ENCODE measurements at regions not wholly inside any gene's neighbourhood (a gene's known extent, or its start where the extent isn't known, plus 50 kb on each side); places are given as distances from the start of the nearest gene placed in this dataset.
"Not testable (repeated sequence)": the region's sequence is repeated elsewhere in the genome, so short reads cannot be mapped to it uniquely, and the experiment has no call there.

DNA sequence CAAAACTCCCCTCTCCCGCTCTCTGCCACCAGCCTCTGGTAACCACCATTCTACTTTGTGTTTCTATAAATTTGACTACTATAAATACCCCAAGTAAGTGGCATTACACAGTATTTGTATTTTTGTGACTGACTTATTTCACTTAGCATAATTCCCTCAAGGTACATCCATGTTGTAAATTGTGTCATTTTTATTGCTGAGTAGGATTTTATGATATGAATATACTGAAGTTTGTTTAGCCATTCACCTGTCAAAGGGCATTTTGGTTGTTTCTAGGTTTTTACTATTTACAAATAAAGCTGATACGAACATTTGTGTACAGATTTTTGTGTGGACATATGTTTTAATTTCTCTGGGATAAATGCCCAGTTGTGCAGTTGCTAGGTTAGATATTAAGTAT, 174.0 kb upstream of the MMADHC start:
- Histone ChIP-seq H3K4me3 (ENCODE audit: low read depth, low read length, poor library complexity, severe bottlenecking) (no peak overlapping the region), H3K4me1 (ENCODE audit: insufficient read depth, low read length, severe bottlenecking) (no peaks in the 10 kb centered on the region), H3K9me2 (ENCODE audit: low read depth, low read length) (no peaks in the 10 kb centered on the region), H3K9me3 (ENCODE audit: low read length) (no peaks in the 10 kb centered on the region), H3K27me3 (ENCODE audit: insufficient read depth, low read length) (no peaks in the 10 kb centered on the region), H3K27ac (ENCODE audit: low read depth, low read length, poor library complexity, severe bottlenecking) (no peak overlapping the region), H3F3A (ENCODE audit: insufficient read depth, low read length) (no peaks in the 10 kb centered on the region), H2AFZ (ENCODE audit: low read length) (no peak overlapping the region), H3K9ac (ENCODE audit: low read length) (no peak overlapping the region), H3K4me2 (ENCODE audit: low read length) (no peak overlapping the region), H4K20me1 (ENCODE audit: insufficient read depth, low read length) (no peaks in the 10 kb centered on the region), H3K36me3 (ENCODE audit: insufficient read depth, low read length) (no peaks in the 10 kb centered on the region), H3K79me2 (ENCODE audit: insufficient read depth, low read length) (no peaks in the 10 kb centered on the region)
- no peak for TF ChIP-seq EZH2 (IDR thresholded peaks at IDR 0.05; ENCODE audit: borderline replicate concordance, low read length)
- TF ChIP-seq, protein P1, sequence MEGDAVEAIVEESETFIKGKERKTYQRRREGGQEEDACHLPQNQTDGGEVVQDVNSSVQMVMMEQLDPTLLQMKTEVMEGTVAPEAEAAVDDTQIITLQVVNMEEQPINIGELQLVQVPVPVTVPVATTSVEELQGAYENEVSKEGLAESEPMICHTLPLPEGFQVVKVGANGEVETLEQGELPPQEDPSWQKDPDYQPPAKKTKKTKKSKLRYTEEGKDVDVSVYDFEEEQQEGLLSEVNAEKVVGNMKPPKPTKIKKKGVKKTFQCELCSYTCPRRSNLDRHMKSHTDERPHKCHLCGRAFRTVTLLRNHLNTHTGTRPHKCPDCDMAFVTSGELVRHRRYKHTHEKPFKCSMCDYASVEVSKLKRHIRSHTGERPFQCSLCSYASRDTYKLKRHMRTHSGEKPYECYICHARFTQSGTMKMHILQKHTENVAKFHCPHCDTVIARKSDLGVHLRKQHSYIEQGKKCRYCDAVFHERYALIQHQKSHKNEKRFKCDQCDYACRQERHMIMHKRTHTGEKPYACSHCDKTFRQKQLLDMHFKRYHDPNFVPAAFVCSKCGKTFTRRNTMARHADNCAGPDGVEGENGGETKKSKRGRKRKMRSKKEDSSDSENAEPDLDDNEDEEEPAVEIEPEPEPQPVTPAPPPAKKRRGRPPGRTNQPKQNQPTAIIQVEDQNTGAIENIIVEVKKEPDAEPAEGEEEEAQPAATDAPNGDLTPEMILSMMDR (IDR thresholded peaks at IDR 0.05; ENCODE audit: low read length) = no peak

DNA sequence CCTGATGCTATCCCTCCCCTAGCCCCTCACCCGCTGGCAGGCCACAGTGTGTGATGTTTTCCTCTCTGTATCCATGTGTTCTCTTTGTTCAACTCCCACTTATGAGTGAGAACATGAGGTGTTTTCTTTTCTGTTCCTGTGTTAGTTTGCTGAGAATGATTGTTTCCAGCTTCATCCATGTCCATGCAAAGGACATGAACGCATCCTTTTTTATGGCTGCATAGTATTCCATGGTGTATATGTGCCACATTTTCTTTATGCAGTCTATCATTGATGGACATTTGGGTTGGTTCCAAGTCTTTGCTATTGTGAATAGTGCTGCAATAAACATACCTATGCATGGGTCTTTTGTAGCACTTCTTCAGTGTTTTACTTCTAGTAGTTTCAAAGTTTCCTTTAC, 171.8 kb upstream of the MMADHC start:
- H4K20me1 ChIP-seq (ENCODE audit: insufficient read depth, low read length); H3K4me3 ChIP-seq (ENCODE audit: low read depth, low read length, poor library complexity, severe bottlenecking); H3K27me3 ChIP-seq (ENCODE audit: insufficient read depth, low read length); H3K4me2 ChIP-seq (ENCODE audit: low read length); H3K27ac ChIP-seq (ENCODE audit: low read depth, low read length, poor library complexity, severe bottlenecking); H3K4me1 ChIP-seq (ENCODE audit: insufficient read depth, low read length, severe bottlenecking); H3F3A ChIP-seq (ENCODE audit: insufficient read depth, low read length); H3K9me3 ChIP-seq (ENCODE audit: low read length); H2AFZ ChIP-seq (ENCODE audit: low read length); H3K9ac ChIP-seq (ENCODE audit: low read length); H3K9me2 ChIP-seq (ENCODE audit: low read depth, low read length); H3K36me3 ChIP-seq (ENCODE audit: insufficient read depth, low read length); H3K79me2 ChIP-seq (ENCODE audit: insufficient read depth, low read length): not testable (repeated sequence)

DNA sequence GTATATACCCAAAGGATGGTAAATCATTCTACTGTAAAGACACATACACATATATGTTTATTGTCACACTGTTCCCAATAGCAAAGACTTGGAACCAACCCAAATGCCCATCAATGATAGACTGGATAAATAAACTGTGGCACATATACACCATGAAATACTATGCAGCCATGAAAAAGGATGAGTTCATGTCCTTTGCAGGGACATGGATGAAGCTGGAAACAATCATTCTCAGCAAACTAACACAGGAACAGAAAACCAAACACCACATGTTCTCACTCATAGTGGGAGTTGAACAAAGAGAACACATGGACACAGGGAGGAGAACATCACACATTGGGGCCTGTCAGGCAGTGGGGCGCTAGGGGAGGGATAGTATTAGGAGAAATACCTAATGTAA, 167.1 kb upstream of the MMADHC start:
- H3K36me3 ChIP-seq (ENCODE audit: insufficient read depth, low read length); H3K79me2 ChIP-seq (ENCODE audit: insufficient read depth, low read length); H3K9me3 ChIP-seq (ENCODE audit: low read length); H3K27ac ChIP-seq (ENCODE audit: low read depth, low read length, poor library complexity, severe bottlenecking); H4K20me1 ChIP-seq (ENCODE audit: insufficient read depth, low read length); H3K4me2 ChIP-seq (ENCODE audit: low read length); H3K27me3 ChIP-seq (ENCODE audit: insufficient read depth, low read length); H3K9me2 ChIP-seq (ENCODE audit: low read depth, low read length); H3F3A ChIP-seq (ENCODE audit: insufficient read depth, low read length); H3K4me1 ChIP-seq (ENCODE audit: insufficient read depth, low read length, severe bottlenecking); H3K4me3 ChIP-seq (ENCODE audit: low read depth, low read length, poor library complexity, severe bottlenecking); H3K9ac ChIP-seq (ENCODE audit: low read length); H2AFZ ChIP-seq (ENCODE audit: low read length): not testable (repeated sequence)

DNA sequence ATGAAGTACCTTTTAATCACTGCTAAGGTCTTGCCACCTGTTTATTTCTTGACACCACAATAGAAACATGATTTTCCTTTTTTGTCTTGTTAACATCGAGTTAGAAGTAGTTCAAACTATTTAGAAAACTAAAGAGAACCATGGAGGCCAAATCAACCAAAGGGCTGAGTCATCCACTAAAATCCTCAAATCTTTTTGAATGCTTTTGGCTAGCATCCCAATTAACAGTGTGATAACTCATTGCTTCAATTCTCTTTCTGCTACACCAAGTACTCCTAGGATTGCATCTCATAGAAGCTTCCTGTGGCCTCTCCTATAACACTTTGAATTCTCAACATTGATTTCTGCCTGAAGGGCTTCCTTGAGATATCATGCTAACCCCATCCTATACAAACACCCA, 159.9 kb upstream of the MMADHC start:
- no peak overlapping the region for H3K4me3 ChIP-seq (ENCODE audit: low read depth, low read length, poor library complexity, severe bottlenecking)
- no peaks in the 10 kb centered on the region for H3K9me3 ChIP-seq (ENCODE audit: low read length)

More for the DNA sequence above, 159.9 kb upstream of the MMADHC start:
- no peak overlapping the region for H3K4me2 ChIP-seq (ENCODE audit: low read length)
- no peaks in the 10 kb centered on the region for H3F3A ChIP-seq (ENCODE audit: insufficient read depth, low read length)
- no peaks in the 10 kb centered on the region for H3K27me3 ChIP-seq (ENCODE audit: insufficient read depth, low read length)
- H3K36me3 ChIP-seq (ENCODE audit: insufficient read depth, low read length) = no peaks in the 10 kb centered on the region
- no peak overlapping the region for H3K9ac ChIP-seq (ENCODE audit: low read length)
- no peak overlapping the region for H2AFZ ChIP-seq (ENCODE audit: low read length)
- no peaks in the 10 kb centered on the region for H3K79me2 ChIP-seq (ENCODE audit: insufficient read depth, low read length)
- no peak overlapping the region for H3K27ac ChIP-seq (ENCODE audit: low read depth, low read length, poor library complexity, severe bottlenecking)
- no peaks in the 10 kb centered on the region for H4K20me1 ChIP-seq (ENCODE audit: insufficient read depth, low read length)
- TF ChIP-seq, protein P1 (IDR thresholded peaks at IDR 0.05; ENCODE audit: low read length) = no peak
- TF ChIP-seq EZH2 (IDR thresholded peaks at IDR 0.05; ENCODE audit: borderline replicate concordance, low read length) = no peak
- H3K4me1 ChIP-seq (ENCODE audit: insufficient read depth, low read length, severe bottlenecking) = no peaks in the 10 kb centered on the region
- H3K9me2 ChIP-seq (ENCODE audit: low read depth, low read length) = no peaks in the 10 kb centered on the region
